HG03097 (cell line): ENCODE measurements at regions not wholly inside any gene's neighbourhood (a gene's known extent, or its start where the extent isn't known, plus 50 kb on each side); places are given as distances from the start of the nearest gene placed in this dataset.
"Not testable (repeated sequence)": the region's sequence is repeated elsewhere in the genome, so short reads cannot be mapped to it uniquely, and the experiment has no call there.

ENCODE experiments used
- ATAC-seq: cut with Tn5 transposase; IDR thresholded peaks from one replicate; pipeline ENCODE4 v1.9.1; 2021; ENCODE audit not compliant: unreplicated experiment, low FRiP score

DNA sequence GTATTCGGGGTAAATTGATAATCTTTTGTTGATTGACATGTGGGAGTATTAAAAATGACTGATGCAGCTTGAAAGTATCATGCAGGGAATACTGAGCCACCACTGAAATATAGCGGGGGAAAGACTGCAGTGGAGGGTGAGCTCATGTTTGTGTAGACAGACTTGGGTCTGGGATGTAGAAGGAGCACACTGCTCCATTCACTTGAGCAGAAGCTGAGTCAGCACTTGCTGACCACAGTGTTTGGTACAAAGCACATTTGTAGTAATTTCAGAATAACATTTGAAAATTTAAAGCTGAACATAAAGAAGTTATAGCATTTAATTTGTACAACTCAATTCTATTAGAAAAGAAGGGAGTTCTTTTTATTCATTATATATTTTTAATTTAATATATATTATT lies 304.3 kb upstream of the PRICKLE1 start:
- no peak for ATAC-seq

DNA sequence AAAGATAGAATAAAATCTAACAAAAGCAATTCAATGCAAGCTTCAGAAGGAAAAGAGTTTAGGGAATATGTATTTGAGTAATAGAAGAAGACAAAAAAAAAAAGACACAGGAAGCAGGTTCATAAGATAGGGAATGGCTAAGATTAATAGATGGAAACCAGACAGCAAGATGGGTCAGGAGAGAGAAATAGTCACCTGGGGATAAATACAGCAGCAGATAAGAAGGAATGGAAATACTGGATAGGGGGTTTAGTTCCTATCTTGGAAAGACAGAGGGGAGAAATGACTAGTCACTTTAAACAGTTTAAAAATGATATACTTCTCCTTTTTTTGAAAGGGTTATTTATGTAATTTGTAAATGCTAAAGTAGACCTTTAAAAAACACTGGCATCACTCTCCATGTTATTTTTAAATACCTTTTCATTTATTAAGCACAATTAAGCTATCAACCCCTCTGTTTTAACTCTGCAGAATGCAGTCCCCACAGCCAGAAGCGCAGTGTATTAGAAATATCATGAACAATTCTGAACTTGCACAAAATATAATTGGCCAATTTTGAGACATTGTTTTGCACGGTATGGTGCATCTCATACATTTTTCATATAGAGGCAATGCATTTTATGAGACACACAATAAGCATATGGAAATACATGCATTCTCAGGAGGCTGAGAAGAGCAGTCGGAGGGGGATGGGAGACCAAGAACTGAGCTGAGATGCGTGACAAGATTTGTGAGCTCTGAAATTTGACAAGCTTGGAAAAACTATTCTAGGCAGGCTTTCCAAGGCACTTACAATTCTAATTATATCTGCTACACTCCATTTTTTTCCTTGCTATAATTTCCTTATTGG lies 303.4 kb upstream of the PRICKLE1 start:
- ATAC-seq, result no peak

DNA sequence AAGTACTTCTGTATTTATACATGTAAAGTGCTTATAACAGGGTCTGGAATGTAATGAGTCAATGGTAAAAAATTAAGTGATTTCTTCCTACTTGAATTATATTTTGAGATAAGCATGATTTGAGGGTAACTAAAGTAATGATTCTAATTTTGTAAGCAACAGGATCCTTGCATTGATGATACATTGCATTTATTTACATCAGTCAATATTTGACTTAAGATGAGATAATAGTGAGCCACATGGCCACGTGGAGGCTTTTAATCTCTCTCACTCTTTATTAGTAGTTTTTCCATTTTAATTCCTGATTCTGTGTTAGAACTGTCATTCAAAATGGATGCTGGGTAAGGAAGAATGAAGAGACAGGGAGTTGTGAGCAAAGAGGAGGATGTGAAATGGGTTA lies 298.1 kb upstream of the PRICKLE1 start:
- no peak for ATAC-seq

- no peak for ATAC-seq
Observed at GRCh38 chr12:42886160-42886559, 296.6 kb upstream of the PRICKLE1 start.

- no peak for ATAC-seq
Observed at GRCh38 chr12:42885677-42886076, 296.1 kb upstream of the PRICKLE1 start.

DNA sequence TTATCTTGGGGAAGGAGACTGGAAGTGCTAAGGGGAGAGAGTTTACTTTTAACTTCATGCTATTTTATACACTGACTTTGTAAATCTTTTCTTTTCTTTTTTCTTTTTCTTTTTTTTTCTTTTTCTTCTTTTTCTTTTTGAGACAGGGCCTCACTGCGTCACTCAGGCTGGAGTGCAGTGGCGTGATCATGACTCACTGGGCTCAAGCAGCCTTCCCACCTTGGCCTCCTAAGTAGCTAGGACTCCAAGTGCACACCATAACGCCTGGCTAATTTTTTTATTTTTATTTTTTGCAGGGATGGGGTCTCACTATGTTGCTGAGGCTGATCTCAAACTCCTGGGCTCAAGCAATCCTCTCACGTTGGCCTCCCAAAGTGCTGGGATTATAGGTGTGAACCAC lies 294.6 kb upstream of the PRICKLE1 start:
- no peak for ATAC-seq

GRCh38 chr12:42873401-42873800 lies 283.9 kb upstream of the PRICKLE1 start:
- ATAC-seq, result no peak

GRCh38 chr12:42871816-42872215 lies 282.3 kb upstream of the PRICKLE1 start:
- ATAC-seq, result no peak

DNA sequence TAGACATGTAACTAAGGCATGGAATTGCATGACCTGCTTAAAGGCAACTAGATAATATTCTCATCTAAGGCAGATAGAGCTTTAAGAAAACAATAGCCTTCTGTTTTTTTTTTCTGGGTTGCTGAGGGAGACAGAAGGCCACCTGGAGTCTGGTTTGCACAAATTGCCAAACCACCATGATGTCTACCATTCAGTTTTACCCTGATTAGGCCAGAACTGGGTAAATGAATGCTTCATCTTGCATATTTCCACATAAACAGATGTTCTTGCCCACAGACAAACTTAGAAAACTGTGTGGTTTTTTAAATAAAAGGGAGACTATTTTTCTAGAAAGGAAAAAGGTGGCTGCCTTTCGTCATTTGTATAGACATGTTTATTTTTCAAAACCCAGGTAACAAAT lies 278.7 kb upstream of the PRICKLE1 start:
- no peak for ATAC-seq

DNA sequence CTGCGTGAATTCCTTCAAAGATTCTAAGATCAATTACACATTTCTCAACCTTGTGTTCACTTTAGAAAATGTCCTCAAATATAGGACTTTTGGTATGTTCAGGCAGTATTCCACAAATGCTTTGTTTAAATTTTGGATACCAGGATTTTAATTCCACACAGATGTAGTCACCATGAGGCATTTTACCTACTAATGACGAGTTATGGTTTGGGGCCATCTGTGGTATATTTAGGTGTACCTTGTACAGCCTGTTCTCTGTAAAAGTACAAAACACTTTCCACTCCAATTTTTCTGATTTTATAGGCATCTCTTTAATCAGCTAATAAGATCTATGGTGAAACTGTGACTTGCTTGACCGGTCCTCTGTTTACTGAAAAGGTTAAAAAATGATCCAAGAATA lies 275.7 kb upstream of the PRICKLE1 start:
- no peak for ATAC-seq

DNA sequence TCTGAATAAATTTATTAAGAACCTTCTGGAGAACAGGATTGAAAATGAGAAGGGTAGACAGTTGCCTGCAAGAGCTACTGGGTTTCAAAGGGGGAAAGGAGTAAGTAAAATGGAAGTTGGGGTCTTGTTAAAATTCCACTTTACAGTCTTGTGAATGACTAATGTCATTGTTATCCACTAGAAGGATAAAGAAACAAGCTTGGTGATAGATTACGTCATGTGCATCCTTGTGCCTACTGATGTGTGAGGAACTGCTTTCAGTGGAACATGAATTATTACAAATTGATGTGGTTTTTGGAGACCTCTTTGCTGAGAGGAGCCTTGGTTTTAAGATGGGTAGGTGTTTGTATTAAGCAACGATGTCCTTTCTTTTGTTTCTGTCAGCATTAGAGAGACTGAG lies 272.5 kb upstream of the PRICKLE1 start:
- ATAC-seq, result no peak

DNA sequence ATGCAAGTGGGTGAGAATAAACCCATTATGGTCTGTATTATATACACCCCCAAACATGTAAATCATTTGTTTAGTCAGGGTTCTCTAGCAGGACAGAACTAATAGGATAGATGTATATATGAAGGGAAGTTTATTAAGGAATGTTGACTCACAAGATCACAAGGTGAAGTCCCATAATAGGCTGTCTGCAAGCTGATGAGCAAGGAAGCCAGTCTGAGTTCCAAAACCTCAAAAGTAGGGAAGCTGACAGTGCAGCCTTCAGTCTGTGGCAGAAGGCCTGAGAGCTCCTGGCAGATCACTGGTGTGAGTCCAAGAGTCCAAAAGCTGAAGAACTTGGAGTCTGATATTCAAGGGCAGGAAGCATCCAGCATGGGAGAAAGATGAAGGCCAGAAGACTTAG lies 270.8 kb upstream of the PRICKLE1 start:
- not testable (repeated sequence) for ATAC-seq

DNA sequence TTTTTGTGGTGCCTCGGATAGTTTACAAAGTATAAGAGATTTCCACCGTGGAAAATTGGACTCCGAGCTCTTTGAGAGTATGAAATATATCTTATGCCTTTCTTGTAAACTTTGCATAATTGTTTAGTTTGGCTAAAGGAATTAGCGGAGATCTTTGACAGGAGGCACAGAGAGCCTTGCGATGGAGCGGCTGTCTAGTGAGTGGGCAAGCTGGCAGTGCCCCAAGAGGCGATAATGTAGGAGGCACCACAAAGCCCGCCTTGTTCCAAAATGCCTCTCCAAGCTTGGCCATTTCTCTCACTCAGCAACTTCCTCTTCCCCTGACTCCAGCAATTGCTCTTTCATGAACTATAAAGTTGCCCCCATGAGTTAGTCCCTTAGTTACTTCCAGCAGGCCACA lies 270.1 kb upstream of the PRICKLE1 start:
- no peak for ATAC-seq

DNA sequence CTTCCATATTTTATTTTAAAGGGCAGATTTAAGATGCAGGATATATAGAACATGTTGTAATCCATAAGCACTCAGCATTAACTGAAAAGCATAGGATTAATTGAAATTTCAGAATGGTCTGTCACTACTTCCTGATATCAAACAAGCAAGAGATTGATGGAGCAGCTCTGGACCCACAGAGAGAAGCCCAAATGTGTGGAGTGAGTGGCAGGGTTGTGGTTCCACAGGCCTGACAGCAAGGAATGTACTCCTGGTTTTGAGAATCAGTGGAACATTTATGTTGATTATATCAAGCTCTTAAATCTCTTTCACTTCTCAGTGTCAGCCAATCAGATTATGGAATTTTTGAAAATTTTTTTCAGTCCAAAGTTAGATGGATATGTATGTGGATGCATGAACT lies 267.6 kb upstream of the PRICKLE1 start:
- no peak for ATAC-seq

GRCh38 chr12:42855362-42855950 lies 265.9 kb upstream of the PRICKLE1 start:
- ATAC-seq, result no peak

DNA sequence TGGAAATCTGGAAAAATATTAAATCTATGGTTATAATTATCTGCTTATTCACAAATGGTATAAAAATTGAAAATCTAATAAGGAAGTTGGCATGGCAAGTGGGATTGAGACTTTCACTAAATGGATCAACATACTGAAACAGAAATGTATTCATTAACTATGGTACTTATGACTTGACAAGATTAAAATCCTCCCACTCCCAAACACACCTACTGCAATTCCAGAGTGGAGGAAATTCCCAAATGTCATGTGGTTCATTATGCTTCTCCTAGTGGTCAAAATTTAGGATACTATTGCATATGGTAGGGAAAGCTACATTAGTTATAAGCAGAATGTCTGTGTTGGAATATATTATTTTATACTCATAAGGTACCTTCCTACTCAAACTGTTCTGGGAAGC lies 265.3 kb upstream of the PRICKLE1 start:
- no peak for ATAC-seq

DNA sequence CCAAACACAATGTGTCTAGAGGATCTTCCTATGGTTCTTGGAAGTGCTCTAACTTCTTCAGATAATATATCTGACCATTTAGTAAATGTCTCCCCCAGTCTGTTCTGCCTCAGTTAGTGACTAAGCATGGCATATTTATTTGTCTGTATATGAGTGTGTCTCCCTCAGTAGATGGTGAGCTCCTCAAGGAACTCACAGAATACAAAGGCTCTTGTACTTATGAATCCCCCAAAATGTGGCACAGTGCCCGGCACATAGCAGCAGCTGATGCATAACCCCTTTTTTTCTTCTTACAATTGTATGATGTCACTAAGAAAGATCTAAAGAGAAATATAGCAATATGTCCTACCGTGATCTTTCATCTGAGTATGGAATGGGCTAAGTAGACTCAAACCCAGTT lies 264.7 kb upstream of the PRICKLE1 start:
- ATAC-seq, result no peak

GRCh38 chr12:42853370-42854140 lies 264.0 kb upstream of the PRICKLE1 start:
- ATAC-seq, result no peak

DNA sequence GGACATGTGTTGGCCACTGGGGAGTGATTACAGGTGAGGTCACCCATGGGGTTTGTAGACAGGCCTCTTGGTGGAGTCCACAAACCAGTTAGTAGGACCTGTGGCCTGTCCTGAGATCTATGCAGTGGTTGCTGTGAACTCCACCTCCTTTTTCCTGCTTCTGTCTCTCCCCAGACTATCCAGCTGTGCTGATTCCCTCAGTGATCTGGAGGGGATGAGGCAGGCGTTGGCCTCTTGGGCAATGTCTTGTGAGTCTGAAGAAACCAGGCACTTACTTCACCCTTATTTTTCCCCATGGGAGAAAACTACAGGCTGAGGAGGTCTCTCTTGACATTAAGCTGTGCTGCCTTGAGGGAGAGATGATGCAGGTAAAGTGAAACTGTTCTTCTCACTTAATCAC lies 257.2 kb upstream of the PRICKLE1 start:
- ATAC-seq, result no peak

DNA sequence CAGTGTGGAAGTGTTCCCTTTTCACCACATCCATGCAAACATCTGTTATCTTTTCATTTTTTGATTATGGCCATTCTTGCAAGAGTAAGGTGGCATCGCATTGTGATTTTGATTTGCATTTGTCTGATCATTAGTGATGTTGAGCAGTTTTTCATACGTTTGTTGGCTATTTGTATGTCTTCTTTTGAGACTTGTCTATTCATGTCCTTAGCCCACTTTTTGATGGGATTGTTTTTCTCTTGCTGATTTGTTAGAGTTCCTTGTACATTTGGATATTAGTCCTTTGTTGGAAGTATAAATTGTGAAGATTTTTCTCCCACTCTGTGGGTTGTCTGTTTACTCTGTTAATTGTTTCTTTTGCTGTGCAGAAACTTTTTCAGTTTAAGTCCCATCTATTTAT lies 244.5 kb upstream of the PRICKLE1 start:
- no peak for ATAC-seq

- ATAC-seq, result no peak
Observed at GRCh38 chr12:42828836-42829235, 239.3 kb upstream of the PRICKLE1 start.

DNA sequence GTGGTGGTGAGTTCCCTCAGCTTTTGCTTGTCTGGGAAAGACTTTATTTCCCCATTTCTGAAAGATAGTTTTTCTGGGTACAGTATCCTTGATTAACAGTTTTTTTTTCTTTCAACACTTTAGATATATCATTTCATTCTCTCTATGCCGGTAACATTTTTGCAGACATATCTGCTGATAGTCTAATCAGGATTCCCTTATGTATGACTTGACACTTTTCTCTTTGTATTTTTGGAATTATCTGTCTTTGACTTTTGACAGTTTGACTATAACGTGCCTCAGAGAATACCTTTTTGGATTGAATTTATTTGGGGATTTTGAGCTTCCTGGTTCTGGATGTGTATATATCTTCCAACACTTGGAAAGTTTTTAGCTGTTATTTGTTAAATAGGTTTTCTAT lies 234.8 kb upstream of the PRICKLE1 start:
- no peak for ATAC-seq
